GM12878 (cell line): ENCODE measurements at regions not wholly inside any gene's neighbourhood (a gene's known extent, or its start where the extent isn't known, plus 50 kb on each side); places are given as distances from the start of the nearest gene placed in this dataset.

Source experiments
- ATAC-seq: fragments of 200-7000 bp; cut with Tn5 transposase; 3 replicates; pipeline ENCODE4 v1.9.1; 2020; ENCODE audit warnings: mild to moderate bottlenecking, moderate library complexity
- BruUV-seq: library from RNA; stranded (reverse); fragments of 400-500 nt; replicated peaks from 2 replicates; lab custom pipeline; 2021; lab: Mats Ljungman, UMichigan
- CTCF ChIA-PET: fragments of 300-600 bp; sonication (Branson Sonifier 250); formaldehyde crosslinking; extraction: SDS; loops from one replicate; lab custom pipeline; 2021; ENCODE audit warnings: inconsistent platforms; lab: Yijun Ruan, JAX
- POLR2A ChIA-PET: fragments of 350-600 bp; formaldehyde crosslinking; extraction: SDS; loops from one replicate; lab custom pipeline; 2021; ENCODE audit warnings: inconsistent platforms; lab: Charles Lee
- RAD21 ChIA-PET: fragments of 300-600 bp; sonication (Branson Sonifier 250); formaldehyde crosslinking; loops from one replicate; lab custom pipeline; 2023; ENCODE audit warnings: antibody characterized with exemption; ENCODE audit not compliant: unreplicated experiment; lab: Charles Lee
- SMC1A ChIA-PET: fragments of 300-600 bp; sonication (Branson Sonifier 250); formaldehyde crosslinking; loops from one replicate; lab custom pipeline; 2023; ENCODE audit not compliant: unreplicated experiment, uncharacterized antibody; lab: Charles Lee
- DNase-seq: peaks from one replicate; pipeline ENCODE4 v3.0.0-alpha.2; 2011; ENCODE audit warnings: low read depth, low spot score
- FAIRE-seq: peaks from 3 replicates; lab custom pipeline; 2011; peaks lifted over from hg19 to GRCh38; lab: Jason Lieb, UNC
- H2AFZ ChIP-seq: 2 replicates; pipeline ENCODE4 v1.6.0; 2011; ENCODE audit warnings: low read depth, low read length, control low read depth; ENCODE audit not compliant: control insufficient read depth
- H3K27ac ChIP-seq: 2 replicates; pipeline ENCODE4 v1.5.1; 2011; ENCODE audit warnings: control low read depth; ENCODE audit not compliant: control insufficient read depth, insufficient read depth
- H3K27me3 ChIP-seq, 2 experiments: replicated peaks in 1 of 2; 2 replicates each; pipeline versions ENCODE4 v1.6.0 to v1.6.1; 2011; ENCODE audit warnings: low read length in 1 of 2; ENCODE audit not compliant: control insufficient read depth in 2 of 2, insufficient read depth in 2 of 2
- H3K36me3 ChIP-seq, 2 experiments: 2 replicates each; pipeline ENCODE4 v1.5.1; 2011; ENCODE audit warnings: low read length in 1 of 2; ENCODE audit not compliant: control insufficient read depth in 2 of 2, insufficient read depth in 2 of 2
- H3K4me1 ChIP-seq: 2 replicates; pipeline ENCODE4 v1.6.1; 2011; ENCODE audit warnings: mild to moderate bottlenecking, low read length, moderate library complexity, mixed read lengths; ENCODE audit not compliant: control insufficient read depth, insufficient read depth
- H3K4me2 ChIP-seq: 2 replicates; pipeline ENCODE4 v1.6.0; 2011; ENCODE audit warnings: control low read depth; ENCODE audit not compliant: control insufficient read depth, insufficient read depth
- H3K4me3 ChIP-seq: fragments of 200-600 bp; sonication (generic); 2 replicates; pipeline ENCODE4 v1.5.1; 2016
- H3K79me2 ChIP-seq: 2 replicates; pipeline ENCODE4 v1.6.0; 2011; ENCODE audit warnings: low read length; ENCODE audit not compliant: control insufficient read depth, insufficient read depth
- H3K9ac ChIP-seq: 2 replicates; pipeline ENCODE4 v1.8.0; 2011; ENCODE audit warnings: low read length, control low read depth, mixed read lengths; ENCODE audit not compliant: control insufficient read depth, insufficient read depth
- H3K9me3 ChIP-seq: replicated peaks from 3 replicates; pipeline ENCODE4 v1.5.1; 2011; ENCODE audit warnings: mild to moderate bottlenecking, low read length; ENCODE audit not compliant: control insufficient read depth, insufficient read depth
- H4K20me1 ChIP-seq: 2 replicates; pipeline ENCODE4 v1.6.0; 2011; ENCODE audit not compliant: control insufficient read depth, insufficient read depth
- BRCA1 ChIP-seq: IDR thresholded peaks from 2 replicates; pipeline ENCODE4 v1.6.1; 2011; ENCODE audit warnings: low read depth, low read length, improper control_type of control experiment
- FOS ChIP-seq: IDR thresholded peaks from 3 replicates; pipeline ENCODE4 v1.6.1; 2011; ENCODE audit warnings: borderline replicate concordance; ENCODE audit not compliant: insufficient read length; ENCODE audit errors: extremely low read depth
- SIN3A ChIP-seq: IDR thresholded peaks from 2 replicates; pipeline ENCODE4 v1.6.1; 2012; ENCODE audit warnings: low read depth, low read length, improper control_type of control experiment
- WGBS: methylation state at CpG from one replicate; pipeline ENCODE4 v1.1.6; 2016; ENCODE audit warnings: low lambda C conversion rate; ENCODE audit not compliant: insufficient replicate concordance, insufficient coverage; ENCODE audit errors: missing lambda C conversion rate; 5-methylcytosine and 5-hydroxymethylcytosine counted together
- in situ Hi-C: fragments of 300-500 bp; cut with MboI; formaldehyde crosslinking; loops from 9 replicates; pipeline ENCODE4 v1.14.3; 2018; ENCODE audit warnings: mixed read lengths
- intact Hi-C: fragments of 100-400 bp; cut with micrococcal nuclease; formaldehyde crosslinking; loops from one replicate; pipeline ENCODE4 v1.14.2; 2022; ENCODE audit not compliant: unreplicated experiment
- TF ChIP-seq, protein P1 (sequence below): IDR thresholded peaks from 2 replicates; pipeline ENCODE4 v1.6.1; 2012; ENCODE audit warnings: improper control_type of control experiment, low read depth, low read length; ENCODE audit not compliant: insufficient replicate concordance
- TF ChIP-seq, protein P2 (sequence below), 3 experiments: IDR thresholded peaks in 2 of 3; conservative IDR thresholded peaks in 1 of 3; 2 replicates each; pipeline ENCODE4 v1.5.1; 2011; ENCODE audit warnings: low read depth in 3 of 3, low read length in 3 of 3, mild to moderate bottlenecking in 3 of 3, control low read depth in 2 of 3, moderate library complexity in 2 of 3, inconsistent platforms in 1 of 3, mixed read lengths in 1 of 3; ENCODE audit not compliant: control insufficient read depth in 2 of 3, insufficient read depth in 1 of 3; ENCODE audit errors: extremely low read depth in 1 of 3
- TF ChIP-seq, protein P3 (sequence below): fragments of 450-650 bp; IDR thresholded peaks from 2 replicates; pipeline ENCODE4 v1.6.1; 2018; ENCODE audit warnings: borderline replicate concordance, mild to moderate bottlenecking; ENCODE audit not compliant: partially characterized antibody

DNA sequence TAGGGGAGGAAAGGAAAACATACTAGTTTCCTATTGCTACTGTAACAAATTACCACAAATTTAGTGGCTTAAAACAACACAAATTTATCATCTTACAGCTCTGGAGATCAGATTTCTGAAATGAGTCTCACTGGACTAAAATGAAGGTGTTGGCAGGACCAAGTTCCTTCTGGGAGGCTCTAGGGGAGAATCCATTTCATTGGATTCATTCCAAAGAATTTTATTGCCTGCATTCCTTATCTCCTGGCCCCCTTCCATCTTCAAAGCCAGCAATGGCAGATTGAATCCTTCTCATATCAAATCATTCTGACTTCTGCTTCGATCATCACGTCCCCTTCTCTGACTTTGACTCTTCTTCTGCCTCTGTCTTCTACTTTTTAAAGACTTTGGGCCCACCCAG, 250.9 kb downstream of the IRS1 start:
- ATAC-seq (no peak), DNase-seq (no peak)
- Histone ChIP-seq H3K27me3 (no peaks in the 10 kb centered on the region), H3K4me2 (no peak overlapping the region), H3K79me2 (no peaks in the 10 kb centered on the region), H4K20me1 (no peaks in the 10 kb centered on the region), H3K4me3 (no peak overlapping the region), H3K27ac (no peak overlapping the region)
- in situ Hi-C loops, result no loop called here
- CTCF ChIA-PET, result no interaction called here
- TF ChIP-seq, protein P1, sequence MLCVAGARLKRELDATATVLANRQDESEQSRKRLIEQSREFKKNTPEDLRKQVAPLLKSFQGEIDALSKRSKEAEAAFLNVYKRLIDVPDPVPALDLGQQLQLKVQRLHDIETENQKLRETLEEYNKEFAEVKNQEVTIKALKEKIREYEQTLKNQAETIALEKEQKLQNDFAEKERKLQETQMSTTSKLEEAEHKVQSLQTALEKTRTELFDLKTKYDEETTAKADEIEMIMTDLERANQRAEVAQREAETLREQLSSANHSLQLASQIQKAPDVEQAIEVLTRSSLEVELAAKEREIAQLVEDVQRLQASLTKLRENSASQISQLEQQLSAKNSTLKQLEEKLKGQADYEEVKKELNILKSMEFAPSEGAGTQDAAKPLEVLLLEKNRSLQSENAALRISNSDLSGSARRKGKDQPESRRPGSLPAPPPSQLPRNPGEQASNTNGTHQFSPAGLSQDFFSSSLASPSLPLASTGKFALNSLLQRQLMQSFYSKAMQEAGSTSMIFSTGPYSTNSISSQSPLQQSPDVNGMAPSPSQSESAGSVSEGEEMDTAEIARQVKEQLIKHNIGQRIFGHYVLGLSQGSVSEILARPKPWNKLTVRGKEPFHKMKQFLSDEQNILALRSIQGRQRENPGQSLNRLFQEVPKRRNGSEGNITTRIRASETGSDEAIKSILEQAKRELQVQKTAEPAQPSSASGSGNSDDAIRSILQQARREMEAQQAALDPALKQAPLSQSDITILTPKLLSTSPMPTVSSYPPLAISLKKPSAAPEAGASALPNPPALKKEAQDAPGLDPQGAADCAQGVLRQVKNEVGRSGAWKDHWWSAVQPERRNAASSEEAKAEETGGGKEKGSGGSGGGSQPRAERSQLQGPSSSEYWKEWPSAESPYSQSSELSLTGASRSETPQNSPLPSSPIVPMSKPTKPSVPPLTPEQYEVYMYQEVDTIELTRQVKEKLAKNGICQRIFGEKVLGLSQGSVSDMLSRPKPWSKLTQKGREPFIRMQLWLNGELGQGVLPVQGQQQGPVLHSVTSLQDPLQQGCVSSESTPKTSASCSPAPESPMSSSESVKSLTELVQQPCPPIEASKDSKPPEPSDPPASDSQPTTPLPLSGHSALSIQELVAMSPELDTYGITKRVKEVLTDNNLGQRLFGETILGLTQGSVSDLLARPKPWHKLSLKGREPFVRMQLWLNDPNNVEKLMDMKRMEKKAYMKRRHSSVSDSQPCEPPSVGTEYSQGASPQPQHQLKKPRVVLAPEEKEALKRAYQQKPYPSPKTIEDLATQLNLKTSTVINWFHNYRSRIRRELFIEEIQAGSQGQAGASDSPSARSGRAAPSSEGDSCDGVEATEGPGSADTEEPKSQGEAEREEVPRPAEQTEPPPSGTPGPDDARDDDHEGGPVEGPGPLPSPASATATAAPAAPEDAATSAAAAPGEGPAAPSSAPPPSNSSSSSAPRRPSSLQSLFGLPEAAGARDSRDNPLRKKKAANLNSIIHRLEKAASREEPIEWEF, result no peak
- TF ChIP-seq, protein P2, sequence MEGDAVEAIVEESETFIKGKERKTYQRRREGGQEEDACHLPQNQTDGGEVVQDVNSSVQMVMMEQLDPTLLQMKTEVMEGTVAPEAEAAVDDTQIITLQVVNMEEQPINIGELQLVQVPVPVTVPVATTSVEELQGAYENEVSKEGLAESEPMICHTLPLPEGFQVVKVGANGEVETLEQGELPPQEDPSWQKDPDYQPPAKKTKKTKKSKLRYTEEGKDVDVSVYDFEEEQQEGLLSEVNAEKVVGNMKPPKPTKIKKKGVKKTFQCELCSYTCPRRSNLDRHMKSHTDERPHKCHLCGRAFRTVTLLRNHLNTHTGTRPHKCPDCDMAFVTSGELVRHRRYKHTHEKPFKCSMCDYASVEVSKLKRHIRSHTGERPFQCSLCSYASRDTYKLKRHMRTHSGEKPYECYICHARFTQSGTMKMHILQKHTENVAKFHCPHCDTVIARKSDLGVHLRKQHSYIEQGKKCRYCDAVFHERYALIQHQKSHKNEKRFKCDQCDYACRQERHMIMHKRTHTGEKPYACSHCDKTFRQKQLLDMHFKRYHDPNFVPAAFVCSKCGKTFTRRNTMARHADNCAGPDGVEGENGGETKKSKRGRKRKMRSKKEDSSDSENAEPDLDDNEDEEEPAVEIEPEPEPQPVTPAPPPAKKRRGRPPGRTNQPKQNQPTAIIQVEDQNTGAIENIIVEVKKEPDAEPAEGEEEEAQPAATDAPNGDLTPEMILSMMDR (IDR thresholded peaks at IDR 0.05 in 2 of 3, conservative IDR thresholded peaks at IDR 0.05 in 1 of 3; ENCODE audit: control insufficient read depth in 2 of 3, extremely low read depth in 1 of 3, insufficient read depth in 1 of 3, low read depth in 3 of 3, low read length in 3 of 3), result no peak
- TF ChIP-seq FOS (no peak), SIN3A (no peak), BRCA1 (no peak)
- TF ChIP-seq, protein P3, sequence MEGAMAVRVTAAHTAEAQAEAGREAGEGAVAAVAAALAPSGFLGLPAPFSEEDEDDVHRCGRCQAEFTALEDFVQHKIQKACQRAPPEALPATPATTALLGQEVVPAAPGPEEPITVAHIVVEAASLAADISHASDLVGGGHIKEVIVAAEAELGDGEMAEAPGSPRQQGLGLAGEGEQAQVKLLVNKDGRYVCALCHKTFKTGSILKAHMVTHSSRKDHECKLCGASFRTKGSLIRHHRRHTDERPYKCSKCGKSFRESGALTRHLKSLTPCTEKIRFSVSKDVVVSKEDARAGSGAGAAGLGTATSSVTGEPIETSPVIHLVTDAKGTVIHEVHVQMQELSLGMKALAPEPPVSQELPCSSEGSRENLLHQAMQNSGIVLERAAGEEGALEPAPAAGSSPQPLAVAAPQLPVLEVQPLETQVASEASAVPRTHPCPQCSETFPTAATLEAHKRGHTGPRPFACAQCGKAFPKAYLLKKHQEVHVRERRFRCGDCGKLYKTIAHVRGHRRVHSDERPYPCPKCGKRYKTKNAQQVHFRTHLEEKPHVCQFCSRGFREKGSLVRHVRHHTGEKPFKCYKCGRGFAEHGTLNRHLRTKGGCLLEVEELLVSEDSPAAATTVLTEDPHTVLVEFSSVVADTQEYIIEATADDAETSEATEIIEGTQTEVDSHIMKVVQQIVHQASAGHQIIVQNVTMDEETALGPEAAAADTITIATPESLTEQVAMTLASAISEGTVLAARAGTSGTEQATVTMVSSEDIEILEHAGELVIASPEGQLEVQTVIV, result no peak
- TF ChIP-seq, all 136 proteins: peak for 0
- no peaks in the 10 kb centered on the region for H3K4me1 ChIP-seq
- intact Hi-C loops, result no loop called here
- no peak overlapping the region for H3K9ac ChIP-seq
- no TSS peak for BruUV-seq
- ChIA-PET POLR2A (no interaction called here), SMC1A (no interaction called here), RAD21 (no interaction called here)
- no peaks in the 10 kb centered on the region for H3K36me3 ChIP-seq
- H2AFZ ChIP-seq, result no peak overlapping the region
- 0% methylated on average over 2 of the region's 2 CpGs for WGBS
- H3K9me3 ChIP-seq, result no peaks in the 10 kb centered on the region
- no peak for FAIRE-seq
